ENCODE measurements at regions not wholly inside any gene's neighbourhood (a gene's known extent, or its start where the extent isn't known, plus 50 kb on each side); places are given as distances from the start of the nearest gene placed in this dataset.
"Not testable (repeated sequence)": the region's sequence is repeated elsewhere in the genome, so short reads cannot be mapped to it uniquely, and the experiment has no call there.

GRCh38 chr10:125554016-125554703, 128.8 kb downstream of the TEX36 start:
- DNase-seq: no peak

GRCh38 chr10:125553091-125553490, 129.9 kb downstream of the TEX36 start:
- no peak for DNase-seq

GRCh38 chr10:125551247-125551646, 131.7 kb downstream of the TEX36 start:
- no peak for DNase-seq

GRCh38 chr10:125550362-125550761, 132.6 kb downstream of the TEX36 start:
- no peak for DNase-seq

- no peak for DNase-seq
Measured at GRCh38 chr10:125549653-125550052, 133.3 kb downstream of the TEX36 start.

- no peak for DNase-seq
Measured at GRCh38 chr10:125548878-125549277, 134.1 kb downstream of the TEX36 start.

- no peak for DNase-seq
Measured at GRCh38 chr10:125548356-125548755, 134.6 kb downstream of the TEX36 start.

- no peak for DNase-seq
Measured at GRCh38 chr10:125547010-125547650, 135.8 kb downstream of the TEX36 start.

- no peak for DNase-seq
Measured at GRCh38 chr10:125543796-125544195, 139.2 kb downstream of the TEX36 start.

GRCh38 chr10:125538947-125539731, 143.8 kb downstream of the TEX36 start:
- DNase-seq: no peak

- DNase-seq: no peak
Measured at GRCh38 chr10:125536236-125536635, 146.7 kb downstream of the TEX36 start.

GRCh38 chr10:125535559-125535958, 147.4 kb downstream of the TEX36 start:
- no peak for DNase-seq

- DNase-seq: no peak
Measured at GRCh38 chr10:125534515-125534914, 148.4 kb downstream of the TEX36 start.

- no peak for DNase-seq
Measured at GRCh38 chr10:125533866-125534265, 149.1 kb downstream of the TEX36 start.

- no peak for DNase-seq
Measured at GRCh38 chr10:125531465-125531864, 151.5 kb downstream of the TEX36 start.

- DNase-seq: no peak
Measured at GRCh38 chr10:125523347-125523746, 159.6 kb downstream of the TEX36 start.

- DNase-seq: no peak
Measured at GRCh38 chr10:125521721-125522680, 161.0 kb downstream of the TEX36 start.

- DNase-seq: no peak
Measured at GRCh38 chr10:125520968-125521367, 162.0 kb downstream of the TEX36 start.

- DNase-seq: not testable (repeated sequence)
Measured at GRCh38 chr10:125518397-125518796, 164.6 kb downstream of the TEX36 start.

- DNase-seq: no peak
Measured at GRCh38 chr10:125515571-125515970, 167.4 kb downstream of the TEX36 start.

- DNase-seq: no peak
Measured at GRCh38 chr10:125514206-125515162, 168.5 kb downstream of the TEX36 start.
